HUES48 (cell line): ENCODE measurements at regions not wholly inside any gene's neighbourhood (a gene's known extent, or its start where the extent isn't known, plus 50 kb on each side); places are given as distances from the start of the nearest gene placed in this dataset.

ENCODE experiments used
- H3K27ac ChIP-seq: one replicate; pipeline ENCODE4 v1.7.0; 2013; ENCODE audit warnings: low read depth, low read length, inconsistent platforms
- H3K27me3 ChIP-seq: 2 replicates; pipeline ENCODE4 v1.6.1; 2013; ENCODE audit warnings: mild to moderate bottlenecking, low read length; ENCODE audit not compliant: control insufficient read depth, insufficient read depth
- H3K36me3 ChIP-seq: 2 replicates; pipeline ENCODE4 v1.6.1; 2013; ENCODE audit warnings: low read length; ENCODE audit not compliant: control insufficient read depth, insufficient read depth
- H3K4me1 ChIP-seq: 2 replicates; pipeline ENCODE4 v1.6.1; 2013; ENCODE audit warnings: mild to moderate bottlenecking, low read length; ENCODE audit not compliant: control insufficient read depth, insufficient read depth
- H3K4me3 ChIP-seq: 2 replicates; pipeline ENCODE4 v1.5.1; 2013; ENCODE audit warnings: mild to moderate bottlenecking, low read depth, low read length
- H3K9ac ChIP-seq: 2 replicates; pipeline ENCODE4 v1.6.1; 2013; ENCODE audit warnings: mild to moderate bottlenecking, low read depth, low read length, moderate library complexity
- H3K9me3 ChIP-seq: 2 replicates; pipeline ENCODE4 v1.6.1; 2013; ENCODE audit warnings: low read length; ENCODE audit not compliant: control insufficient read depth, insufficient read depth

DNA sequence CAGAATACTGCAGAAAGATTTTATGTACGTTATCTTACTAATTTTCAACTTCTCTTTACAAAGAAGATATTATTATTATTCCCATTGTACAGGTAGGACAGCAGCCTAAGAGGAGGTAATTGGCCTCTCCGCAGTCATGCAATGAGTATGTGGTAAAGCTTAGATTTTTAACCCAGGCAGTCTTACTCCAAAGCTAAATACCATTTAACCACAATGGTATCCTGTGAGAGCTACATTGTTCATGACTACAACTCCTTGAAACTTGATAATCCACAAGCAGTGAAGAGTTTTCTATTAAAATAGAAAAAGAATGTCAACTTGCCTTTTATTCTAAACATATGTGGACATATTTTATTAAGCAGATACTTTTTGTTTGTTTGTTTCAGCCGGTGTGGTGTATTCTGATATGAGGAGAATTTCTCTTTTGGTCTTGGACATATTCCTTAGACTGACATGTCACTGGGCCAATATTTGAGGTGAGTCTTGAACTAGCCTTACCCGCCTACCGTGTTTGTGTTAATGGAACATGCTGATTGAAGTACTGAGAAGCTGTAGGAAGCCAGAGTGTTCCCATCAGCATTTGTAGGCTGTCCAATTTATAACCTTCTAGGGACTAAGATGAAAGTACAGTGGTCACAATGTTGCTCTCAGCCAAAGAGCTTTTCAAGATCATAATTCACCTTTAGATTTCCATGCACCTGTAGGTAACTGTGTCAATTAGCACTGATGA lies 293.9 kb upstream of the DCC start:
- H3K27ac ChIP-seq, result no peak overlapping the region
- no peaks in the 10 kb centered on the region for H3K4me1 ChIP-seq
- H3K27me3 ChIP-seq, result no peaks in the 10 kb centered on the region
- no peak overlapping the region for H3K4me3 ChIP-seq
- H3K9ac ChIP-seq, result no peak overlapping the region
- no peaks in the 10 kb centered on the region for H3K9me3 ChIP-seq
- no peaks in the 10 kb centered on the region for H3K36me3 ChIP-seq

- Histone ChIP-seq H3K36me3 (no peaks in the 10 kb centered on the region), H3K27me3 (no peaks in the 10 kb centered on the region), H3K4me1 (no peaks in the 10 kb centered on the region), H3K9ac (no peak overlapping the region), H3K9me3 (no peaks in the 10 kb centered on the region), H3K4me3 (no peak overlapping the region), H3K27ac (no peak overlapping the region)
Observed at GRCh38 chr18:52046842-52047241, 293.2 kb upstream of the DCC start.

DNA sequence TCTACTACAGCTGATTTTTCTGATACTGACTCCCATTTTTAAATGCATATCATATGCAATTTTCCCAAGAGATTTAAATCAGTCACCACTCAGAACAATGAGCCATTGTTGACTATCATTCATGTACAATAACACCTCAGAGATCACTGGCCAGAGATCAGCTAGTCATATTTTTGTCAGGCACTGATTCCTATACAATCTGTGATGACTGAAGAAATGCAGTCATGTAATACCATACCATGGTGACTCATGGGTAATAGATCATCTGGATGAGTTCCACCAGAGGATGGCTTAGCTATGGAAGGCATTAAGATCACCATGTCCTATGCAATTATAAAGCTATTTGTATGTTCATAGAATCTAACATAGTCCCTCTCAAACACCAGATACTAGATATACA lies 285.7 kb upstream of the DCC start:
- no peaks in the 10 kb centered on the region for H3K36me3 ChIP-seq
- H3K27ac ChIP-seq, result no peak overlapping the region
- H3K4me1 ChIP-seq, result peaks cover 1% of the 10 kb centered on the region
- no peaks in the 10 kb centered on the region for H3K27me3 ChIP-seq
- no peak overlapping the region for H3K9ac ChIP-seq
- peaks cover 7% of the 10 kb centered on the region; the same call in 1 of the 2 replicates for H3K9me3 ChIP-seq
- H3K4me3 ChIP-seq, result no peak overlapping the region

- peak overlapping the region; percentile 59 for H3K27ac ChIP-seq
Observed at GRCh38 chr18:52060607-52061304, 279.2 kb upstream of the DCC start.

GRCh38 chr18:52063923-52064322 lies 276.1 kb upstream of the DCC start:
- no peak overlapping the region for H3K27ac ChIP-seq
- H3K4me1 ChIP-seq, result peaks cover 33% of the 10 kb centered on the region
- no peaks in the 10 kb centered on the region for H3K27me3 ChIP-seq
- no peak overlapping the region for H3K9ac ChIP-seq
- H3K9me3 ChIP-seq, result peaks cover 7% of the 10 kb centered on the region
- H3K36me3 ChIP-seq, result no peaks in the 10 kb centered on the region
- no peak overlapping the region for H3K4me3 ChIP-seq

More at GRCh38 chr18:52060607-52061304, 279.2 kb upstream of the DCC start:
- peaks cover 7% of the 10 kb centered on the region; the same call in 1 of the 2 replicates for H3K9me3 ChIP-seq
- H3K27me3 ChIP-seq, result no peaks in the 10 kb centered on the region
- H3K9ac ChIP-seq, result no peak overlapping the region
- H3K4me3 ChIP-seq, result no peak overlapping the region
- peaks cover 33% of the 10 kb centered on the region for H3K4me1 ChIP-seq
- no peaks in the 10 kb centered on the region for H3K36me3 ChIP-seq

DNA sequence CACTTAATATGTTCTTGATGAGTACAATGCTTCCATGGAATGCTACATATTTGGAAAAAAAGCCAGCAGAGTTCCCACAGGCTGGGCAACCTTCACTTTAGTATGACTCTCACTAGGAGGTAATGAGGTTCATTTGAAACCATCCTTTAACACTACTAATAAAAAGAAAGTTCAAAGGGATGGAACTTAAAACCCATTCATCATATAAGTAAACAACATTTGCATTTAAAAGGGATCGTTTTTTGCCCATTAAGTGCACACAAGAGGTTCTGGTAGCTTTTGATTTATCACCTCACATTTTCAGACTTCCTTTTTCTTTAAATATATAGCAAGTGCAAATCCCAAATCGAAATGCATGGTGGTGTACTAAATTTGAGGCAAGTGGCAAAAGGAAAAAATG lies 270.8 kb upstream of the DCC start:
- no peak overlapping the region for H3K9ac ChIP-seq
- no peak overlapping the region for H3K27ac ChIP-seq
- no peaks in the 10 kb centered on the region for H3K4me1 ChIP-seq
- H3K36me3 ChIP-seq, result no peaks in the 10 kb centered on the region
- peaks cover 7% of the 10 kb centered on the region for H3K9me3 ChIP-seq
- no peak overlapping the region for H3K4me3 ChIP-seq
- no peaks in the 10 kb centered on the region; the same call in 1 of the 2 replicates for H3K27me3 ChIP-seq

DNA sequence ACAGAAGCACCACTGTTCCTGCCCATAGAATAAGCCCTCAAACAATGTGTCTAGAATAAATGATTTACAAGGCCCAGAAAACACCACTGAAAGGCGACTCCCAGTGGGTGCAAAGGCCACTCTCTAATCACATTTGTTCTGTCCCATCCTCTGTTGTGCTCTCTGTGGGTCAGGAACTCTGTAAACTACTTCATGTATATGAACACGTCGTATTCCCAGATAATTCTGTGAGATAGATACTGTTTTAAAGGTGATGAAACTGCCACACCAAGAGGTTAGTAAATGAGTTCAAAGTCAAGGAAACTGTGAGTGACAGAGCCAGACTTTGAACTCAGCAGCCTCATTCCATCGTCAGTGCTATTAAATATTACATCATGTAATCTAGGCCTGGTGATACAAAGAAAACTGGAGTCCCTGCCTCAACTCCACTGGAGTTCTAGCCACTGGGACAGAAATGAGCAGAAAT lies 269.7 kb upstream of the DCC start:
- H3K9ac ChIP-seq, result no peak overlapping the region
- peaks cover 7% of the 10 kb centered on the region for H3K9me3 ChIP-seq
- no peaks in the 10 kb centered on the region for H3K4me1 ChIP-seq
- H3K36me3 ChIP-seq, result no peaks in the 10 kb centered on the region
- no peak overlapping the region for H3K4me3 ChIP-seq
- no peak overlapping the region for H3K27ac ChIP-seq
- no peaks in the 10 kb centered on the region; the same call in 1 of the 2 replicates for H3K27me3 ChIP-seq

DNA sequence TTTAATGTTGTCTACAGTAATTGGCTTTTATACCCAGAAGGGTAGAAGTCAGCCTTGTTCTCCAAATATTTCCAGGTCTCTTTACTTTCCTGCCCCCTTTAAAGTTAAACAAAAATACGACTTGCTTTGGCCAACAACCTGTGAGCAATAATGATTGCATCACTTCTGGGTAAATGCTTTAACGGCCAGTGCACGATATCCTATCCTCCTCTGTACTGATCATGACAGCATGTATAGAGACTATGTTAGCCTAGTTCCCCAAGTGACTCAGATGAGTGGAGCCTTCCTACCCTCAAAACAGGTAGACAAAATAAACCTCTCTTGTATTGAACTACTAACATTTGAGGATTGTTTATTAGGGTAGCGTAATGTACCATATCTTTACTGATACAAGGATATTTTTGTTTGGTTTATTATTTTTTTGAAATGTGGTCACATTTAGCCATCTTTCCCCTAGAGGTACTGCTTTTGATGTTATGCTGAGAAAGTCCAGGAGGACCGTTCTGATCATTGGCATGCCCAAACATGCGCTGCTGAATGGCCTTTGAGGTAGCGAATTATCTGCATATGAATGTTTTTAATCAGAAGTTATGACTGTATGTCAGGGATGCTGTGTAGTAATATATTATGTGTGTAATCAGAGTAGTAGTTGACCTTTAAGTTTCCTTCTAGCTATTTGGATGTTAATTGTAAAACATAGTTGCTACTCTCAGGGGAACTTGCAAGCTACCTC lies 262.6 kb upstream of the DCC start:
- H3K4me3 ChIP-seq, result no peak overlapping the region
- H3K27me3 ChIP-seq, result no peaks in the 10 kb centered on the region
- H3K9ac ChIP-seq, result no peak overlapping the region
- no peak overlapping the region for H3K27ac ChIP-seq
- no peaks in the 10 kb centered on the region for H3K36me3 ChIP-seq
- no peaks in the 10 kb centered on the region; the same call in 1 of the 2 replicates for H3K9me3 ChIP-seq
- H3K4me1 ChIP-seq, result no peaks in the 10 kb centered on the region

DNA sequence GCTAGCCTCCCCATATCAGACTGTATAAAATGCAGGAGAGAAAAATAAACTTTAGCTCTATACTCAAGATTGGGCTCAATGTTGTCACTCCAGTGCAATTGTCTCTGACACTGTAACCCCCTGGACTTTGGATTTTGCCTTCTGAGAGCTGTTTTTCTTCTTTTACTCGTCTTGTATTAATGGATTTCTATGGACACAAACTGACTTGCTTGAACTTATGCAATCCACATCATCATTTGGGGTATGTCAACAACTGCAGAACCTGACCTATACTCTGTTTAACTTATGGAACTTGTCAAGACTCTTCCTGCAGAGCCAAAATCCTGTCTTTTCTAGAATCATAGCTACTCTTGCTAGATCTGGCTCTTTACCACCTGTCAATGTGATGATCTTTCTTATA lies 257.8 kb upstream of the DCC start:
- Histone ChIP-seq H3K9ac (no peak overlapping the region), H3K27ac (no peak overlapping the region), H3K27me3 (no peaks in the 10 kb centered on the region), H3K36me3 (no peaks in the 10 kb centered on the region), H3K4me3 (no peak overlapping the region), H3K9me3 (no peaks in the 10 kb centered on the region), H3K4me1 (no peaks in the 10 kb centered on the region)

DNA sequence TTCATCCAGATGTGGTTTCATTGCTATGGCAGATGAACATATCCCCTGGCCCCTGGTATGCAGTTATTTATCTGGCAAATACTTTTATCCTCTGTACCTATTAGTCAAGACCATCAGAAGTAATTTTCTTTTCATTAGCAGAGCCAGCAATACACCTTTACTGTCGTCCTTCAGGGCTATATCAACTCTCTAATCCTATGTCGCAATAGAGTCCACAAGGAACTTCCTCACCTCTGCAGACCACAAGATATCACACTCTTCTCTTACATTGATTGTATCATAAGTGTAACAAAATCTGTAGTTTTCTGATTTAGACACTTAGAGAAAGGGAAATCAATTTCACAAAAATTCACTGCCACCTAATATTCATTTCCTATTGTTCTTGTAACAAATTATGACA lies 252.9 kb upstream of the DCC start:
- H3K9me3 ChIP-seq, result no peaks in the 10 kb centered on the region

DNA sequence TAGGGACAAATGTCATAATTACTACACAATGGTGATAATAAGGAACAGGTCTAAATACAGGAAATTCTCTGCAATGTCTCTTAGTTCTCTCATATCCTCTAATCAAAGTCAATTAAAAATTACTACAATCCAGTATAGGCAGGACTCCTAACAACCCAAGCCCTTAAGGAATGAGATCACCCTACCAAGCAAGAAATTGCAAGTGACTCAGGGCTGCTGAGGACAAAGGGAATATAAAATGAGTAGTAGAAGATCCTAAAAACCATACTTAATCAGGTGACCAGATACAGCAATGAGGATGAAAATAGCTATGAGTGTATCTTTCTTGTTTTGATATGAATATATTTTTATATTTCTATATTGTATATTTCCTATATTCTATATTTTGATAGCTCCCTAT lies 250.0 kb upstream of the DCC start:
- no peaks in the 10 kb centered on the region for H3K9me3 ChIP-seq
- H3K4me1 ChIP-seq, result no peaks in the 10 kb centered on the region
- no peaks in the 10 kb centered on the region for H3K36me3 ChIP-seq
- no peak overlapping the region for H3K27ac ChIP-seq
- H3K4me3 ChIP-seq, result no peak overlapping the region
- H3K27me3 ChIP-seq, result no peaks in the 10 kb centered on the region
- no peak overlapping the region for H3K9ac ChIP-seq

More for the DNA sequence above, 252.9 kb upstream of the DCC start:
- no peak overlapping the region for H3K9ac ChIP-seq
- H3K4me1 ChIP-seq, result no peaks in the 10 kb centered on the region
- H3K4me3 ChIP-seq, result no peak overlapping the region
- no peaks in the 10 kb centered on the region for H3K27me3 ChIP-seq
- no peak overlapping the region for H3K27ac ChIP-seq
- H3K36me3 ChIP-seq, result no peaks in the 10 kb centered on the region
